GM19240 (cell line): ENCODE measurements at regions not wholly inside any gene's neighbourhood (a gene's known extent, or its start where the extent isn't known, plus 50 kb on each side); places are given as distances from the start of the nearest gene placed in this dataset.
"Not testable (repeated sequence)": the region's sequence is repeated elsewhere in the genome, so short reads cannot be mapped to it uniquely, and the experiment has no call there.

ENCODE experiments used
- DNase-seq: peaks from one replicate; pipeline ENCODE4 v3.0.0; 2011; ENCODE audit warnings: low spot score; ENCODE audit not compliant: insufficient read length

GRCh38 chr15:59791755-59792154, 102.6 kb upstream of the BNIP2 start:
- DNase-seq = no peak

GRCh38 chr15:59791079-59791478, 102.0 kb upstream of the BNIP2 start:
- DNase-seq = no peak

- not testable (repeated sequence) for DNase-seq
These were observed 97.3 kb upstream of the BNIP2 start for GRCh38 chr15:59786466-59786865.

- not testable (repeated sequence) for DNase-seq
These were observed 96.9 kb upstream of the BNIP2 start for GRCh38 chr15:59785981-59786380.

GRCh38 chr15:59783774-59784520, 94.8 kb upstream of the BNIP2 start:
- DNase-seq = not testable (repeated sequence)

GRCh38 chr15:59779110-59779509, 90.0 kb upstream of the BNIP2 start:
- no peak for DNase-seq

GRCh38 chr15:59764775-59765174, 75.7 kb upstream of the BNIP2 start:
- no peak for DNase-seq

- no peak for DNase-seq
These were observed 73.4 kb upstream of the BNIP2 start for GRCh38 chr15:59762558-59762957.

- DNase-seq = not testable (repeated sequence)
These were observed 71.1 kb upstream of the BNIP2 start for GRCh38 chr15:59760256-59760655.

GRCh38 chr15:59751552-59752413, 62.7 kb upstream of the BNIP2 start:
- DNase-seq = no peak

GRCh38 chr15:59746777-59747176, 57.7 kb upstream of the BNIP2 start:
- DNase-seq = no peak

- DNase-seq = no peak
These were observed 52.3 kb upstream of the BNIP2 start for GRCh38 chr15:59741274-59741906.

- no peak for DNase-seq
These were observed 50.6 kb upstream of the BNIP2 start for GRCh38 chr15:59739557-59740186.
